Endothelial cell of umbilical vein (primary cell): ENCODE measurements at regions not wholly inside any gene's neighbourhood (a gene's known extent, or its start where the extent isn't known, plus 50 kb on each side); places are given as distances from the start of the nearest gene placed in this dataset.

ENCODE experiments used
- BruUV-seq: library from RNA; stranded (reverse); fragments of 400-500 nt; replicated peaks from 2 replicates; lab custom pipeline; 2021; lab: Mats Ljungman, UMichigan
- CTCF ChIA-PET: fragments of 300-600, 350-600 bp; sonication (Branson Sonifier 250); formaldehyde crosslinking; loops from one replicate; lab custom pipeline; 2021; ENCODE audit warnings: antibody characterized with exemption, inconsistent platforms; lab: Charles Lee
- POLR2A ChIA-PET: fragments of 300-600, 350-600 bp; sonication (Branson Sonifier 250); formaldehyde crosslinking; loops from one replicate; lab custom pipeline; 2021; ENCODE audit warnings: antibody characterized with exemption, inconsistent platforms; lab: Charles Lee
- DNase-seq: peaks from one replicate; pipeline ENCODE4 v3.0.0-alpha.2; 2011; ENCODE audit warnings: low read depth, low spot score
- FAIRE-seq: peaks from 2 replicates; lab custom pipeline; 2011; peaks lifted over from hg19 to GRCh38; lab: Jason Lieb, UNC
- H2AFZ ChIP-seq: 2 replicates; pipeline ENCODE4 v1.6.0; 2012; ENCODE audit warnings: low read depth, low read length, control low read depth, inconsistent platforms
- H3K27ac ChIP-seq: 2 replicates; pipeline ENCODE4 v1.5.1; 2011; ENCODE audit warnings: low read depth, mild to moderate bottlenecking, control low read depth, low read length, moderate library complexity; ENCODE audit not compliant: insufficient read depth
- H3K27me3 ChIP-seq, 2 experiments: 2 replicates each; pipeline versions ENCODE4 v1.6.0 to v1.6.1; 2011; ENCODE audit warnings: low read length in 2 of 2, mixed read lengths in 1 of 2; ENCODE audit not compliant: control insufficient read depth in 2 of 2, insufficient read depth in 2 of 2
- H3K36me3 ChIP-seq, 2 experiments: 2 replicates in 1 of 2; 3 replicates in 1 of 2; pipeline ENCODE4 v1.5.1; 2011; ENCODE audit warnings: low read length in 2 of 2, mild to moderate bottlenecking in 1 of 2, moderate library complexity in 1 of 2; ENCODE audit not compliant: control insufficient read depth in 2 of 2, insufficient read depth in 2 of 2; ENCODE audit errors: extremely low read depth in 1 of 2
- H3K4me1 ChIP-seq: 3 replicates; pipeline ENCODE4 v1.5.1; 2011; ENCODE audit warnings: mild to moderate bottlenecking, low read length; ENCODE audit not compliant: control insufficient read depth, insufficient read depth; ENCODE audit errors: extremely low read depth
- H3K4me2 ChIP-seq: 2 replicates; pipeline ENCODE4 v1.6.1; 2011; ENCODE audit warnings: low read length, control low read depth, mixed read lengths; ENCODE audit not compliant: insufficient read depth
- H3K4me3 ChIP-seq, 3 experiments: fragments of 200-600 bp in 1 of 3; sonication (generic), shearing (Covaris generic) in 1 of 3; replicated peaks in 1 of 3; 2 replicates each; pipeline ENCODE4 v1.5.1; 2011 to 2016; ENCODE audit warnings: control low read depth in 3 of 3, low read length in 3 of 3, mild to moderate bottlenecking in 2 of 3, inconsistent platforms in 1 of 3, low read depth in 1 of 3, moderate library complexity in 1 of 3; ENCODE audit not compliant: insufficient read depth in 1 of 3
- H3K79me2 ChIP-seq: 2 replicates; pipeline ENCODE4 v1.6.0; 2012; ENCODE audit warnings: low read length, inconsistent platforms; ENCODE audit not compliant: control insufficient read depth, insufficient read depth
- H3K9ac ChIP-seq: replicated peaks from 2 replicates; pipeline ENCODE3; 2011; ENCODE audit warnings: low read length, control low read depth; ENCODE audit not compliant: insufficient read depth; ENCODE audit errors: extremely low read depth
- H3K9me1 ChIP-seq: replicated peaks from 3 replicates; pipeline ENCODE4 v1.6.0; 2011; ENCODE audit warnings: mild to moderate bottlenecking, low read length; ENCODE audit not compliant: control insufficient read depth, insufficient read depth; ENCODE audit errors: extremely low read depth
- H3K9me3 ChIP-seq: replicated peaks from 2 replicates; pipeline ENCODE4 v1.5.1; 2012; ENCODE audit warnings: low read length, inconsistent platforms; ENCODE audit not compliant: control insufficient read depth, insufficient read depth
- H4K20me1 ChIP-seq: replicated peaks from 2 replicates; pipeline ENCODE3; 2011; ENCODE audit warnings: mild to moderate bottlenecking, low read length; ENCODE audit not compliant: control insufficient read depth, insufficient read depth; ENCODE audit errors: extremely low read depth
- CTCF ChIP-seq, 2 donors: IDR thresholded peaks; 1 replicate in 1 of 2; 2 replicates in 1 of 2; pipeline ENCODE4 v1.5.1; 2011; ENCODE audit warnings: low read length in 2 of 2, mild to moderate bottlenecking in 2 of 2, moderate library complexity in 2 of 2, control low read depth in 1 of 2, inconsistent platforms in 1 of 2, low read depth in 1 of 2; ENCODE audit not compliant: insufficient read depth in 1 of 2; ENCODE audit errors: extremely low read depth in 1 of 2
- EZH2 ChIP-seq: IDR thresholded peaks from 2 replicates; pipeline ENCODE4 v1.6.1; 2012; ENCODE audit warnings: borderline replicate concordance, low read depth, mild to moderate bottlenecking, moderate library complexity, low read length, inconsistent platforms; ENCODE audit not compliant: severe bottlenecking
- FOS ChIP-seq: IDR thresholded peaks from 2 replicates; pipeline ENCODE4 v1.6.1; 2011; ENCODE audit warnings: mild to moderate bottlenecking, low read length, moderate library complexity, borderline replicate concordance; ENCODE audit not compliant: insufficient read depth
- GATA2 ChIP-seq: IDR thresholded peaks from 2 replicates; pipeline ENCODE4 v1.7.0; 2011; ENCODE audit warnings: low read depth, mild to moderate bottlenecking, moderate library complexity, mixed read lengths, low read length; ENCODE audit not compliant: insufficient read length, insufficient read depth
- JUN ChIP-seq: IDR thresholded peaks from 2 replicates; pipeline ENCODE4 v1.6.1; 2011; ENCODE audit warnings: borderline replicate concordance, low read depth; ENCODE audit not compliant: insufficient read length, insufficient read depth
- MAX ChIP-seq: IDR thresholded peaks from 2 replicates; pipeline ENCODE4 v1.6.1; 2011; ENCODE audit not compliant: insufficient read depth, insufficient read length
- MYC ChIP-seq: IDR thresholded peaks from one replicate; pipeline ENCODE4 v1.6.1; 2011; ENCODE audit warnings: mild to moderate bottlenecking, low read depth, low read length
- POLR2A ChIP-seq: IDR thresholded peaks from 2 replicates; pipeline ENCODE4 v1.6.1; 2012; ENCODE audit warnings: low read depth, mild to moderate bottlenecking, control low read depth, low read length
- POLR2AphosphoS5 ChIP-seq: IDR thresholded peaks from 2 replicates; pipeline ENCODE4 v1.6.1; 2012; ENCODE audit warnings: low read depth, mild to moderate bottlenecking, control low read depth, low read length, moderate library complexity; ENCODE audit not compliant: insufficient read depth
- dilution Hi-C: fragments of 300-500 bp; cut with MboI; formaldehyde crosslinking; loops from one replicate; pipeline ENCODE4 v1.15.0; 2019; ENCODE audit warnings: low sequenced_read_pairs; ENCODE audit not compliant: extremely low pct_ligation_motif_present
- intact Hi-C: fragments of 100-400 bp; cut with micrococcal nuclease; formaldehyde crosslinking; loops from one replicate; pipeline ENCODE4 v1.10.0; 2022

- no peak overlapping the region for H3K27ac ChIP-seq
- no peaks in the 10 kb centered on the region for H3K9me3 ChIP-seq
- H3K79me2 ChIP-seq: no peaks in the 10 kb centered on the region
- DNase-seq (no peak), FAIRE-seq (no peak)
- no peak overlapping the region for H3K4me3 ChIP-seq
- H3K9ac ChIP-seq: no peak overlapping the region
- no peak overlapping the region for H3K4me2 ChIP-seq
- TF ChIP-seq GATA2 (no peak), EZH2 (no peak), FOS (no peak), CTCF (IDR thresholded peaks at IDR 0.05; ENCODE audit: extremely low read depth in 1 of 2, insufficient read depth in 1 of 2, low read depth in 1 of 2, low read length in 2 of 2) (no peak), MYC (no peak), POLR2AphosphoS5 (no peak), POLR2A (no peak), MAX (no peak), JUN (no peak)
- H2AFZ ChIP-seq: no peak overlapping the region
- dilution Hi-C loops (no loop called here), intact Hi-C loops (no loop called here)
- ChIA-PET CTCF (no interaction called here), POLR2A (no interaction called here)
- H3K9me1 ChIP-seq: no peaks in the 10 kb centered on the region
- no peaks in the 10 kb centered on the region for H3K4me1 ChIP-seq
- H3K27me3 ChIP-seq: no peaks in the 10 kb centered on the region
- H3K36me3 ChIP-seq: no peaks in the 10 kb centered on the region
- H4K20me1 ChIP-seq: no peaks in the 10 kb centered on the region
- BruUV-seq: no TSS peak
Observed at GRCh38 chr1:143691971-143692529, 279.7 kb downstream of the FAM72C start.
